Breast epithelium (tissue), 4 donors: ENCODE measurements at regions not wholly inside any gene's neighbourhood (a gene's known extent, or its start where the extent isn't known, plus 50 kb on each side); places are given as distances from the start of the nearest gene placed in this dataset.

ENCODE experiments used
- DNase-seq, 2 donors: peaks; one replicate each; pipeline ENCODE4 v3.0.0-alpha.2; 2019; ENCODE audit warnings: low spot score in 2 of 2
- H3K27ac ChIP-seq, 2 donors: fragments of 200-600 bp; sonication (generic) in 1 of 2; one replicate each; pipeline ENCODE4 v1.5.1; 2016 to 2019; ENCODE audit warnings: mild to moderate bottlenecking in 1 of 2
- H3K27me3 ChIP-seq, 2 donors: fragments of 200-600 bp; sonication (generic) in 1 of 2; one replicate each; pipeline versions ENCODE4 v1.5.1 to v1.6.0; 2017 to 2019; ENCODE audit warnings: control low read depth in 1 of 2, mild to moderate bottlenecking in 1 of 2
- H3K36me3 ChIP-seq: fragments of 200-600 bp; one replicate; pipeline ENCODE4 v1.5.1; 2019
- H3K4me1 ChIP-seq, 2 donors: fragments of 200-600 bp; sonication (generic); one replicate each; pipeline ENCODE4 v1.5.1; 2016 to 2019; ENCODE audit warnings: control low read depth in 1 of 2
- H3K4me3 ChIP-seq, 3 donors: fragments of 200-600 bp; sonication (generic); 1 replicate in 2 of 3; 2 replicates in 1 of 3; pipeline ENCODE4 v1.5.1; 2016 to 2019; ENCODE audit warnings: mild to moderate bottlenecking in 3 of 3, moderate library complexity in 2 of 3
- H3K9me3 ChIP-seq, 2 donors: fragments of 200-600 bp; sonication (generic) in 1 of 2; one replicate each; pipeline ENCODE4 v1.5.1; 2016 to 2019; ENCODE audit warnings: control low read depth in 1 of 2
- CTCF ChIP-seq, 3 donors: fragments of 450-650 bp; IDR thresholded peaks; one replicate each; pipeline ENCODE4 v1.5.1; 2016 to 2017; ENCODE audit warnings: antibody characterized with exemption in 3 of 3, mild to moderate bottlenecking in 3 of 3, moderate library complexity in 3 of 3
- POLR2A ChIP-seq: fragments of 450-650 bp; IDR thresholded peaks from one replicate; pipeline ENCODE4 v1.6.1; 2016; ENCODE audit warnings: antibody characterized with exemption, mild to moderate bottlenecking, moderate library complexity
- POLR2AphosphoS5 ChIP-seq, 3 donors: sonication (generic); formaldehyde crosslinking; IDR thresholded peaks; one replicate each; pipeline ENCODE4 v1.6.1; 2017; ENCODE audit warnings: antibody characterized with exemption in 3 of 3
- intact Hi-C: fragments of 100-400 bp; cut with DNase I; formaldehyde crosslinking; loops from one replicate; pipeline ENCODE4 v1.15.1; 2023; ENCODE audit warnings: low total_unique reads

GRCh38 chr6:102356170-102356569 is 962.7 kb downstream of the GRIK2 start:
- no peak for TF ChIP-seq CTCF (IDR thresholded peaks at IDR 0.05)
- no peak for TF ChIP-seq POLR2A
- TF ChIP-seq POLR2AphosphoS5 (IDR thresholded peaks at IDR 0.05) = no peak
- no peak for DNase-seq

GRCh38 chr6:102355578-102355977 is 962.1 kb downstream of the GRIK2 start:
- H3K27me3 ChIP-seq = no peaks in the 10 kb centered on the region
- no peak overlapping the region for H3K4me3 ChIP-seq
- no peak for DNase-seq
- no peak for TF ChIP-seq CTCF (IDR thresholded peaks at IDR 0.05)
- no peak for TF ChIP-seq POLR2A
- no peak for TF ChIP-seq POLR2AphosphoS5 (IDR thresholded peaks at IDR 0.05)
- no peaks in the 10 kb centered on the region for H3K4me1 ChIP-seq
- H3K36me3 ChIP-seq = no peaks in the 10 kb centered on the region
- H3K9me3 ChIP-seq = no peaks in the 10 kb centered on the region
- intact Hi-C loops = no loop called here
- H3K27ac ChIP-seq = no peak overlapping the region

More at GRCh38 chr6:102356170-102356569, 962.7 kb downstream of the GRIK2 start:
- H3K9me3 ChIP-seq = no peaks in the 10 kb centered on the region
- H3K4me3 ChIP-seq = no peak overlapping the region
- no peaks in the 10 kb centered on the region for H3K36me3 ChIP-seq
- H3K4me1 ChIP-seq = no peaks in the 10 kb centered on the region
- intact Hi-C loops = no loop called here
- H3K27ac ChIP-seq = no peak overlapping the region
- H3K27me3 ChIP-seq = no peaks in the 10 kb centered on the region

- intact Hi-C loops = no loop called here
- Histone ChIP-seq H3K9me3 (no peaks in the 10 kb centered on the region), H3K36me3 (no peaks in the 10 kb centered on the region), H3K4me1 (no peaks in the 10 kb centered on the region), H3K27ac (no peak overlapping the region), H3K27me3 (no peaks in the 10 kb centered on the region), H3K4me3 (no peak overlapping the region)
- TF ChIP-seq CTCF (IDR thresholded peaks at IDR 0.05) = no peak
- no peak for TF ChIP-seq POLR2A
- no peak for TF ChIP-seq POLR2AphosphoS5 (IDR thresholded peaks at IDR 0.05)
- no peak for DNase-seq
Observed at GRCh38 chr6:102352552-102352951, 959.0 kb downstream of the GRIK2 start.

GRCh38 chr6:102344769-102345168 is 951.3 kb downstream of the GRIK2 start:
- no peaks in the 10 kb centered on the region for H3K9me3 ChIP-seq
- no peaks in the 10 kb centered on the region for H3K36me3 ChIP-seq
- H3K27me3 ChIP-seq = no peaks in the 10 kb centered on the region
- no peak for DNase-seq
- intact Hi-C loops = no loop called here
- H3K27ac ChIP-seq = no peak overlapping the region
- no peak overlapping the region for H3K4me3 ChIP-seq
- no peaks in the 10 kb centered on the region for H3K4me1 ChIP-seq
- no peak for TF ChIP-seq POLR2A
- no peak for TF ChIP-seq CTCF (IDR thresholded peaks at IDR 0.05)
- TF ChIP-seq POLR2AphosphoS5 (IDR thresholded peaks at IDR 0.05) = no peak

- H3K27ac ChIP-seq = no peak overlapping the region
- DNase-seq = no peak
- H3K36me3 ChIP-seq = no peaks in the 10 kb centered on the region
- intact Hi-C loops = no loop called here
- H3K9me3 ChIP-seq = no peaks in the 10 kb centered on the region
- H3K4me3 ChIP-seq = no peak overlapping the region
- no peaks in the 10 kb centered on the region for H3K27me3 ChIP-seq
- TF ChIP-seq CTCF (IDR thresholded peaks at IDR 0.05) (no peak), POLR2AphosphoS5 (IDR thresholded peaks at IDR 0.05) (no peak), POLR2A (no peak)
- no peaks in the 10 kb centered on the region for H3K4me1 ChIP-seq
Observed at GRCh38 chr6:102340311-102340710, 946.8 kb downstream of the GRIK2 start.
